ENCODE measurements at regions not wholly inside any gene's neighbourhood (a gene's known extent, or its start where the extent isn't known, plus 50 kb on each side); places are given as distances from the start of the nearest gene placed in this dataset.

DNA sequence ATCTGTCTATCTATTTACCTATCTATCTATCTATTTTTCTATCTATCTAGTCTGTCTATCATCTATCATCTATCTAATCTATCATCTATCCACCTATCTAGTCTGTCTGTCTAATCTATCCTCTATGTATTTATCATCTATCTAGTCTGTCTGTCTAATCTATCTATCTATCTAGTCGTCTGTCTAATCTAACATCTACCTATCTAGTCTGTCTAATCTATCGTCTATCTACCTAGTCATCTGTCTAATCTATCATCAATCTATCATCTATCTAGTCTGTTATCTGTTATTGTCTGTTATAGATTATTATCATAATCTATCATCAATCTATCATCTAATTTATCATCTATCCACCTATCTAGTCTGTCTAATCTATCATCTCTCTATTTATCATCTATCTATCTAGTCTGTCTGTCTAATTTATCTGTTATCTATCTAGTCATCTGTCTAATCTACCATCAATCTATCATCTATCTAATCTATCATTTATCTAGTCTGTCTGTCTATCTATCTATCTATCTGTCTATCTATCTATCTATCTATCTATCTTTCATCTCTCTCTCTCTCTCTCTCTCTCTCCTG, 80.2 kb upstream of the ZNF618 start:
- Histone ChIP-seq H3K9me3 (peaks cover 0 to 3% (median 0%) of the 10 kb centered on the region in 12 donors), H3K36me3 (no peaks in the 10 kb centered on the region), H3K27me3 (peaks cover 0 to 10% (median 0%) of the 10 kb centered on the region in 9 donors), H3K27ac (no peak overlapping the region), H3K4me3 (no peak overlapping the region), H3K4me1 (no peaks in the 10 kb centered on the region)
- WGBS, 4 donors = 78 to 83% (median 79%) methylated on average over 2 of the region's 2 CpGs
- no peak for DNase-seq
- ATAC-seq = no peak
- TF ChIP-seq POLR2A (IDR thresholded peaks at IDR 0.05) = no peak
- TF ChIP-seq, protein P1, sequence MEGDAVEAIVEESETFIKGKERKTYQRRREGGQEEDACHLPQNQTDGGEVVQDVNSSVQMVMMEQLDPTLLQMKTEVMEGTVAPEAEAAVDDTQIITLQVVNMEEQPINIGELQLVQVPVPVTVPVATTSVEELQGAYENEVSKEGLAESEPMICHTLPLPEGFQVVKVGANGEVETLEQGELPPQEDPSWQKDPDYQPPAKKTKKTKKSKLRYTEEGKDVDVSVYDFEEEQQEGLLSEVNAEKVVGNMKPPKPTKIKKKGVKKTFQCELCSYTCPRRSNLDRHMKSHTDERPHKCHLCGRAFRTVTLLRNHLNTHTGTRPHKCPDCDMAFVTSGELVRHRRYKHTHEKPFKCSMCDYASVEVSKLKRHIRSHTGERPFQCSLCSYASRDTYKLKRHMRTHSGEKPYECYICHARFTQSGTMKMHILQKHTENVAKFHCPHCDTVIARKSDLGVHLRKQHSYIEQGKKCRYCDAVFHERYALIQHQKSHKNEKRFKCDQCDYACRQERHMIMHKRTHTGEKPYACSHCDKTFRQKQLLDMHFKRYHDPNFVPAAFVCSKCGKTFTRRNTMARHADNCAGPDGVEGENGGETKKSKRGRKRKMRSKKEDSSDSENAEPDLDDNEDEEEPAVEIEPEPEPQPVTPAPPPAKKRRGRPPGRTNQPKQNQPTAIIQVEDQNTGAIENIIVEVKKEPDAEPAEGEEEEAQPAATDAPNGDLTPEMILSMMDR (IDR thresholded peaks at IDR 0.05) = no peak
- intact Hi-C loops (cut with DNase I) = no loop called here

DNA sequence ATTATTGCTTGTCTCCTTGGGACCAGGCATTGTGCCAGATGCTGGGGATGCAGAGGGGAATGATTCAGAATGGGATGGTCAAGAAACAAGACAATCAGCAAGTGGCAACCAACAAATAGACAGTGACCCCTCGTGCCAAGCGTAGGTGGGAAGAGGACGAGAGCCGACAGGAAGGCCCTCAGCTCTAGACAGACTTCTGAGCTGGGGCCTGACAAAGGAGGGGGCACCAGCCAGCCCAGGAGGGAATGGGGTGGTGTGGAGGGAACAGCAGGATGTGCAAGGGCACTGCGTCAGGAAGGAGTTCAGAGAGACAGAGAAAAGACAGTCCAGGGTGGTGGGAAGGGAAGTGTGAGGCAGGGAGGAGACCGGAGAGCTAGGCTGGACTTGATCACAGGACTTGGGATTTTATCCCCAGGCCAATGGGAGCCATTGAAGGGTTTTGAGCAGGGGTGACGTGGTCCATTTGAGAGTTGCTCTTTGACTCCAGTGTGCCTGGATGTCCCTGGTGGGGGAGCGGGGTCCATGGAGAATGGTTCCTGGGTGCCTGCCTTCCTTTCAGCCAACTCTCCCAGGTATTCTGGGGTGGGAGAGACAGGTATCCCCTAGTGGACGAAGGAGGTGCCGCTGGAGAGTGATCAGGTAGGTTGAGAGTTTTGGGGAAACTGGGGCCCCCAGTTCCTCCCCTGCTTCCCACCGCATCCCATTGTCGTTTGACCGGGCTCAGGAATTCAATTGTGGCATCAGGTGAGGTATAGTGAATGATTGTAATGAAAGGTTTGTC, 79.3 kb upstream of the ZNF618 start:
- 81 to 85% (median 83%) methylated on average over 13 of the region's 13 CpGs for WGBS, 4 donors
- DNase-seq (no peak), ATAC-seq (no peak)
- intact Hi-C loops (cut with DNase I) = no loop called here
- no peak for TF ChIP-seq POLR2A (IDR thresholded peaks at IDR 0.05)
- TF ChIP-seq, protein P1 (IDR thresholded peaks at IDR 0.05) = no peak
- no peak overlapping the region for H3K27ac ChIP-seq
- H3K4me1 ChIP-seq = no peaks in the 10 kb centered on the region
- no peaks in the 10 kb centered on the region for H3K9me3 ChIP-seq
- H3K4me3 ChIP-seq = no peak overlapping the region
- peaks cover 0 to 10% (median 0%) of the 10 kb centered on the region in 9 donors for H3K27me3 ChIP-seq
- no peaks in the 10 kb centered on the region for H3K36me3 ChIP-seq

GRCh38 chr9:113798062-113799030, 77.8 kb upstream of the ZNF618 start:
- no peak overlapping the region for H3K4me3 ChIP-seq
- ATAC-seq (no peak), DNase-seq (no peak)
- no peak overlapping the region for H3K27ac ChIP-seq
- intact Hi-C loops (cut with DNase I) = no loop called here
- no peaks in the 10 kb centered on the region for H3K9me3 ChIP-seq
- no peaks in the 10 kb centered on the region for H3K36me3 ChIP-seq
- TF ChIP-seq POLR2A (IDR thresholded peaks at IDR 0.05) = no peak
- TF ChIP-seq, protein P1 (IDR thresholded peaks at IDR 0.05) = no peak
- 79 to 85% (median 84%) methylated on average over 13 of the region's 13 CpGs for WGBS, 4 donors
- no peaks in the 10 kb centered on the region for H3K4me1 ChIP-seq
- peaks cover 0 to 10% (median 0%) of the 10 kb centered on the region in 9 donors for H3K27me3 ChIP-seq
